ENCODE measurements at regions not wholly inside any gene's neighbourhood (a gene's known extent, or its start where the extent isn't known, plus 50 kb on each side); places are given as distances from the start of the nearest gene placed in this dataset.

DNA sequence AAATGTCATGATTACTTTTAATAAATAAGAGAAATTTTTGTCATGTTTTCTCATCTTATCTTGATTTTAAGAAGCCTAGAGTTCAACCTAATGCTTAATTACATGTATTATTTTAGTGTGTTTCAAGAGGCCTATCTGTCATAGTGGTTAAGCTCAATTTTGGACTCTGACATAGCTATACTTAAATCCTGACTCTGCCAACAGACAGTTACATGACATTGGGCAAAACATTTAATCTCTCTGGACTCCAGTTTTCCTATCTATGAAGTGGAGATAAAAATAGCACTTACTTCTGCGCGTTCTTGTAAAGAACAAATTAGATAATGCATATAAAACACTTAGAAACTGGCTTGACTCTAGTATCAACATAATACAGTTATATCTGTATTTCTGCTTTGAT, 417.8 kb downstream of the MRPL39 start:
- H3K4me3 ChIP-seq (ENCODE audit: low read depth in 1 of 3, low read length in 3 of 3): no peak overlapping the region
- H3K36me3 ChIP-seq (ENCODE audit: control insufficient read depth in 4 of 4, insufficient read depth in 3 of 4, low read depth in 1 of 4, low read length in 3 of 4): no peaks in the 10 kb centered on the region
- 63% methylated on average over 2 of the region's 2 CpGs for WGBS
- TF ChIP-seq NR2F2 (IDR thresholded peaks at IDR 0.05) (no peak), SP1 (IDR thresholded peaks at IDR 0.05) (no peak), EGR1 (IDR thresholded peaks at IDR 0.05; ENCODE audit: low read depth in 2 of 2) (no peak), HNF4A (conservative IDR thresholded peaks at IDR 0.05) (no peak), FOXA1 (IDR thresholded peaks at IDR 0.05) (no peak), HNF4G (IDR thresholded peaks at IDR 0.05) (no peak), JUND (IDR thresholded peaks at IDR 0.05) (no peak), TAF1 (conservative IDR thresholded peaks at IDR 0.05) (no peak), RXRA (IDR thresholded peaks at IDR 0.05) (no peak), RAD21 (IDR thresholded peaks at IDR 0.05) (no peak)
- TF ChIP-seq, protein P1, sequence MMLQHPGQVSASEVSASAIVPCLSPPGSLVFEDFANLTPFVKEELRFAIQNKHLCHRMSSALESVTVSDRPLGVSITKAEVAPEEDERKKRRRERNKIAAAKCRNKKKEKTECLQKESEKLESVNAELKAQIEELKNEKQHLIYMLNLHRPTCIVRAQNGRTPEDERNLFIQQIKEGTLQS (IDR thresholded peaks at IDR 0.05): no peak
- TF ChIP-seq, protein P2, sequence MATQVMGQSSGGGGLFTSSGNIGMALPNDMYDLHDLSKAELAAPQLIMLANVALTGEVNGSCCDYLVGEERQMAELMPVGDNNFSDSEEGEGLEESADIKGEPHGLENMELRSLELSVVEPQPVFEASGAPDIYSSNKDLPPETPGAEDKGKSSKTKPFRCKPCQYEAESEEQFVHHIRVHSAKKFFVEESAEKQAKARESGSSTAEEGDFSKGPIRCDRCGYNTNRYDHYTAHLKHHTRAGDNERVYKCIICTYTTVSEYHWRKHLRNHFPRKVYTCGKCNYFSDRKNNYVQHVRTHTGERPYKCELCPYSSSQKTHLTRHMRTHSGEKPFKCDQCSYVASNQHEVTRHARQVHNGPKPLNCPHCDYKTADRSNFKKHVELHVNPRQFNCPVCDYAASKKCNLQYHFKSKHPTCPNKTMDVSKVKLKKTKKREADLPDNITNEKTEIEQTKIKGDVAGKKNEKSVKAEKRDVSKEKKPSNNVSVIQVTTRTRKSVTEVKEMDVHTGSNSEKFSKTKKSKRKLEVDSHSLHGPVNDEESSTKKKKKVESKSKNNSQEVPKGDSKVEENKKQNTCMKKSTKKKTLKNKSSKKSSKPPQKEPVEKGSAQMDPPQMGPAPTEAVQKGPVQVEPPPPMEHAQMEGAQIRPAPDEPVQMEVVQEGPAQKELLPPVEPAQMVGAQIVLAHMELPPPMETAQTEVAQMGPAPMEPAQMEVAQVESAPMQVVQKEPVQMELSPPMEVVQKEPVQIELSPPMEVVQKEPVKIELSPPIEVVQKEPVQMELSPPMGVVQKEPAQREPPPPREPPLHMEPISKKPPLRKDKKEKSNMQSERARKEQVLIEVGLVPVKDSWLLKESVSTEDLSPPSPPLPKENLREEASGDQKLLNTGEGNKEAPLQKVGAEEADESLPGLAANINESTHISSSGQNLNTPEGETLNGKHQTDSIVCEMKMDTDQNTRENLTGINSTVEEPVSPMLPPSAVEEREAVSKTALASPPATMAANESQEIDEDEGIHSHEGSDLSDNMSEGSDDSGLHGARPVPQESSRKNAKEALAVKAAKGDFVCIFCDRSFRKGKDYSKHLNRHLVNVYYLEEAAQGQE (IDR thresholded peaks at IDR 0.05): no peak
- no peak overlapping the region for H3K9ac ChIP-seq (ENCODE audit: low read depth in 1 of 2, low read length in 2 of 2)
- H3K27me3 ChIP-seq (ENCODE audit: control insufficient read depth in 4 of 4, insufficient read depth in 4 of 4, low read length in 3 of 4): no peaks in the 10 kb centered on the region
- H3K9me3 ChIP-seq (ENCODE audit: control insufficient read depth in 4 of 4, low read length in 3 of 4): no peaks in the 10 kb centered on the region
- no peak for DNase-seq (ENCODE audit: low spot score)
- no peak overlapping the region for H3K27ac ChIP-seq (ENCODE audit: low read depth in 1 of 2, low read length in 2 of 2)
- peaks cover 2 to 23% (median 11%) of the 10 kb centered on the region in 4 donors for H3K4me1 ChIP-seq (ENCODE audit: control insufficient read depth in 4 of 4, insufficient read depth in 4 of 4, low read length in 3 of 4)

- no peak overlapping the region for H3K4me3 ChIP-seq (ENCODE audit: low read depth in 1 of 3, low read length in 3 of 3)
- H3K36me3 ChIP-seq (ENCODE audit: control insufficient read depth in 4 of 4, insufficient read depth in 3 of 4, low read depth in 1 of 4, low read length in 3 of 4): no peaks in the 10 kb centered on the region
- H3K4me1 ChIP-seq (ENCODE audit: control insufficient read depth in 4 of 4, insufficient read depth in 4 of 4, low read length in 3 of 4): peaks cover 2 to 28% (median 14%) of the 10 kb centered on the region in 4 donors
- TF ChIP-seq HNF4A (conservative IDR thresholded peaks at IDR 0.05) (peak in 1 of 2 donors; percentile 54), FOXA1 (IDR thresholded peaks at IDR 0.05) (no peak), HNF4G (IDR thresholded peaks at IDR 0.05) (no peak)
- TF ChIP-seq, protein P2 (IDR thresholded peaks at IDR 0.05): no peak
- H3K9ac ChIP-seq (ENCODE audit: low read depth in 1 of 2, low read length in 2 of 2): no peak overlapping the region
- WGBS: 80% methylated on average over 2 of the region's 2 CpGs
- no peak for DNase-seq (ENCODE audit: low spot score)
- no peaks in the 10 kb centered on the region for H3K9me3 ChIP-seq (ENCODE audit: control insufficient read depth in 4 of 4, low read length in 3 of 4)
- no peak overlapping the region for H3K27ac ChIP-seq (ENCODE audit: low read depth in 1 of 2, low read length in 2 of 2)
- H3K27me3 ChIP-seq (ENCODE audit: control insufficient read depth in 4 of 4, insufficient read depth in 4 of 4, low read length in 3 of 4): no peaks in the 10 kb centered on the region
Measured at GRCh38 chr21:25188677-25189079, 418.6 kb downstream of the MRPL39 start.
